ENCODE measurements at regions not wholly inside any gene's neighbourhood (a gene's known extent, or its start where the extent isn't known, plus 50 kb on each side); places are given as distances from the start of the nearest gene placed in this dataset.
"Not testable (repeated sequence)": the region's sequence is repeated elsewhere in the genome, so short reads cannot be mapped to it uniquely, and the experiment has no call there.

- H3K4me3 Mint-ChIP-seq, result no peak overlapping the region
- no peak overlapping the region for H3K27ac Mint-ChIP-seq
- H3K27me3 Mint-ChIP-seq, result no peaks in the 10 kb centered on the region
- ChIA-PET POLR2A (no interaction called here), CTCF (no interaction called here)
- no peaks in the 10 kb centered on the region for H3K4me1 Mint-ChIP-seq (ENCODE audit: low read depth)
- DNase-seq (no peak), ATAC-seq (no peak)
- no peak for TF ChIP-seq CTCF (IDR thresholded peaks at IDR 0.05)
- no peaks in the 10 kb centered on the region for H3K36me3 Mint-ChIP-seq (ENCODE audit: low read depth)
- intact Hi-C loops (cut with micrococcal nuclease), result no loop called here
- H3K9me3 Mint-ChIP-seq, result peaks cover 12% of the 10 kb centered on the region
Measured at GRCh38 chr5:67643536-67643935, 446.9 kb upstream of the CD180 start.

- Mint-ChIP-seq H3K36me3 (ENCODE audit: low read depth) (no peaks in the 10 kb centered on the region), H3K27ac (no peak overlapping the region), H3K4me3 (no peak overlapping the region), H3K9me3 (peaks cover 9% of the 10 kb centered on the region), H3K27me3 (no peaks in the 10 kb centered on the region), H3K4me1 (ENCODE audit: low read depth) (no peaks in the 10 kb centered on the region)
- DNase-seq (no peak), ATAC-seq (no peak)
- intact Hi-C loops (cut with micrococcal nuclease), result no loop called here
- ChIA-PET POLR2A (interaction anchor here (0.7 kb wide), 1 partner anchor 21 kb away, joined by 3 read pairs; no protein-coding TSS in a partner anchor), CTCF (no interaction called here)
- TF ChIP-seq CTCF (IDR thresholded peaks at IDR 0.05), result no peak
Measured at GRCh38 chr5:67639976-67640375, 443.4 kb upstream of the CD180 start.

- no peaks in the 10 kb centered on the region for H3K36me3 Mint-ChIP-seq (ENCODE audit: low read depth)
- H3K4me1 Mint-ChIP-seq (ENCODE audit: low read depth), result no peaks in the 10 kb centered on the region
- peaks cover 6% of the 10 kb centered on the region for H3K9me3 Mint-ChIP-seq
- no peak for TF ChIP-seq CTCF (IDR thresholded peaks at IDR 0.05)
- ATAC-seq (no peak), DNase-seq (no peak)
- no peak overlapping the region for H3K27ac Mint-ChIP-seq
- no peaks in the 10 kb centered on the region for H3K27me3 Mint-ChIP-seq
- H3K4me3 Mint-ChIP-seq, result no peak overlapping the region
- ChIA-PET POLR2A (no interaction called here), CTCF (no interaction called here)
- intact Hi-C loops (cut with micrococcal nuclease), result no loop called here
Measured at GRCh38 chr5:67639313-67639712, 442.7 kb upstream of the CD180 start.

GRCh38 chr5:67636850-67637524 is 440.4 kb upstream of the CD180 start:
- POLR2A ChIA-PET, result no interaction called here
- CTCF ChIA-PET, result no interaction called here

GRCh38 chr5:67636091-67636490 is 439.5 kb upstream of the CD180 start:
- Mint-ChIP-seq H3K27ac (no peak overlapping the region), H3K27me3 (no peaks in the 10 kb centered on the region), H3K4me3 (no peak overlapping the region), H3K36me3 (ENCODE audit: low read depth) (no peaks in the 10 kb centered on the region), H3K4me1 (ENCODE audit: low read depth) (no peaks in the 10 kb centered on the region), H3K9me3 (peaks cover 6% of the 10 kb centered on the region)
- TF ChIP-seq CTCF (IDR thresholded peaks at IDR 0.05), result no peak
- DNase-seq, result no peak
- POLR2A ChIA-PET, result no interaction called here
- intact Hi-C loops (cut with micrococcal nuclease), result no loop called here
- CTCF ChIA-PET, result interaction anchor here (1.0 kb wide), 1 partner anchor 11 kb away, joined by 3 read pairs; no protein-coding TSS in a partner anchor
- no peak for ATAC-seq

More at GRCh38 chr5:67636850-67637524, 440.4 kb upstream of the CD180 start:
- Mint-ChIP-seq H3K27me3 (no peaks in the 10 kb centered on the region), H3K27ac (no peak overlapping the region), H3K36me3 (ENCODE audit: low read depth) (no peaks in the 10 kb centered on the region), H3K4me1 (ENCODE audit: low read depth) (no peaks in the 10 kb centered on the region), H3K9me3 (peaks cover 6% of the 10 kb centered on the region), H3K4me3 (no peak overlapping the region)
- intact Hi-C loops (cut with micrococcal nuclease), result no loop called here
- ATAC-seq (no peak), DNase-seq (no peak)
- no peak for TF ChIP-seq CTCF (IDR thresholded peaks at IDR 0.05)

GRCh38 chr5:67627079-67627478 is 430.5 kb upstream of the CD180 start:
- ATAC-seq; H3K4me1 Mint-ChIP-seq (ENCODE audit: low read depth); H3K9me3 Mint-ChIP-seq; H3K27me3 Mint-ChIP-seq; H3K27ac Mint-ChIP-seq; H3K36me3 Mint-ChIP-seq (ENCODE audit: low read depth); CTCF ChIA-PET; intact Hi-C loops (cut with micrococcal nuclease); H3K4me3 Mint-ChIP-seq; POLR2A ChIA-PET; DNase-seq: not testable (repeated sequence)
